IPS-15b (cell line): ENCODE measurements at regions not wholly inside any gene's neighbourhood (a gene's known extent, or its start where the extent isn't known, plus 50 kb on each side); places are given as distances from the start of the nearest gene placed in this dataset.
"Not testable (repeated sequence)": the region's sequence is repeated elsewhere in the genome, so short reads cannot be mapped to it uniquely, and the experiment has no call there.

ENCODE experiments used
- H3K27me3 ChIP-seq: one replicate; pipeline ENCODE4 v1.6.1; 2013; ENCODE audit warnings: low read length; ENCODE audit not compliant: control insufficient read depth, insufficient read depth
- H3K36me3 ChIP-seq: one replicate; pipeline ENCODE4 v1.6.1; 2013; ENCODE audit warnings: low read length; ENCODE audit not compliant: control insufficient read depth, insufficient read depth
- H3K4me1 ChIP-seq: one replicate; pipeline ENCODE4 v1.6.1; 2013; ENCODE audit warnings: mild to moderate bottlenecking, low read length; ENCODE audit not compliant: control insufficient read depth, insufficient read depth
- H3K4me3 ChIP-seq: one replicate; pipeline ENCODE4 v1.5.1; 2013; ENCODE audit warnings: low read depth, low read length
- H3K9ac ChIP-seq: one replicate; pipeline ENCODE4 v1.6.1; 2013; ENCODE audit warnings: low read depth, mild to moderate bottlenecking, low read length
- H3K9me3 ChIP-seq: one replicate; pipeline ENCODE4 v1.6.1; 2013; ENCODE audit warnings: mild to moderate bottlenecking, low read length; ENCODE audit not compliant: control insufficient read depth, insufficient read depth

- Histone ChIP-seq H3K27me3 (no peaks in the 10 kb centered on the region), H3K4me3 (no peak overlapping the region), H3K9me3 (no peaks in the 10 kb centered on the region), H3K4me1 (no peaks in the 10 kb centered on the region), H3K36me3 (no peaks in the 10 kb centered on the region), H3K9ac (no peak overlapping the region)
Measured at GRCh38 chr9:26125693-26126092, 447.4 kb upstream of the TUSC1 start.

DNA sequence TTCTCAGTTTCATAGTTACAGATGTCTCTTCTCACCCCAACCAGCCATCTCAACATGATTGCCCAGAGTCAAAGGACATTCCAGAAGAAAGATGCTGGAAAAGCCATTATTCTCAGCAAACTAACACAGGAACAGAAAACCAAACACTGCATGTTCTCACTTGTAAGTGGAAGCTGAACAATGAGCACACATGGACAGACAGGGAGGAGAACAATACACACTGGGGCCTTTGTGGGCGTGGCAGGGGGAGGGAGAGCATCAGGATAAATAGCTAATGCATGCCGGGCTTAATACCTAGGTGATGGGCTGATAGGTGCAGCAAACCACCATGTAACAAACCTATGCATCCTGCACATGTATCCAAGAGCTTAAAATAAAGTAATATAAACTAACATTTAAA, 437.8 kb upstream of the TUSC1 start:
- not testable (repeated sequence) for H3K4me3 ChIP-seq, H3K9me3 ChIP-seq, H3K27me3 ChIP-seq, H3K4me1 ChIP-seq, H3K36me3 ChIP-seq, H3K9ac ChIP-seq

GRCh38 chr9:26112724-26113123, 434.5 kb upstream of the TUSC1 start:
- no peaks in the 10 kb centered on the region for H3K36me3 ChIP-seq
- H3K4me1 ChIP-seq: no peaks in the 10 kb centered on the region
- no peaks in the 10 kb centered on the region for H3K27me3 ChIP-seq
- no peaks in the 10 kb centered on the region for H3K9me3 ChIP-seq
- no peak overlapping the region for H3K9ac ChIP-seq
- no peak overlapping the region for H3K4me3 ChIP-seq

GRCh38 chr9:26086396-26086795, 408.2 kb upstream of the TUSC1 start:
- Histone ChIP-seq H3K4me3 (no peak overlapping the region), H3K27me3 (no peaks in the 10 kb centered on the region), H3K36me3 (no peaks in the 10 kb centered on the region), H3K4me1 (no peaks in the 10 kb centered on the region), H3K9ac (no peak overlapping the region), H3K9me3 (no peaks in the 10 kb centered on the region)

GRCh38 chr9:26081847-26082246, 403.6 kb upstream of the TUSC1 start:
- Histone ChIP-seq H3K27me3 (no peaks in the 10 kb centered on the region), H3K9me3 (no peaks in the 10 kb centered on the region), H3K4me3 (no peak overlapping the region), H3K4me1 (no peaks in the 10 kb centered on the region), H3K9ac (no peak overlapping the region), H3K36me3 (no peaks in the 10 kb centered on the region)

- H3K4me1 ChIP-seq: no peaks in the 10 kb centered on the region
- no peaks in the 10 kb centered on the region for H3K36me3 ChIP-seq
- no peak overlapping the region for H3K4me3 ChIP-seq
- no peaks in the 10 kb centered on the region for H3K27me3 ChIP-seq
- H3K9ac ChIP-seq: no peak overlapping the region
- no peaks in the 10 kb centered on the region for H3K9me3 ChIP-seq
Measured at GRCh38 chr9:26078706-26079105, 400.5 kb upstream of the TUSC1 start.

DNA sequence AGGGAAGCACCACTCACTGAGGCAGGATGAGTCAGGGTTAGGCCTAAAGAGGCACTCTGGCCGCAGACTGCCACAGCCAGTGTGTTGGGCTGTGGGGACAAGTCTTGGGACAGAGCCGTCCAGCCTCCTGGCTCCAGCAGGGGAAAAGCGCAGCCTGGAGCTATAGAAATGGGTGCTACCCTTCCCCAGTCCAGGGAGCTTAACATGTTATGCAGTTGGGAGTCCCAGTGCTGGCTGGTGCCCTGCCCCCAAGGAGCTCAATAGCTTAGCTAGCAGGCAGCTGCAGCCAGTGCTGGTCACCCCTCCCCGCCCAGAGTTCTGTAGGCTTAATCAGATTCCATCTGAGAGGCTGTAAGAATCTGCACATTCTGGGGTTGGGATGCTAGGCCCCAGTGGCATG, 399.6 kb upstream of the TUSC1 start:
- Histone ChIP-seq H3K9me3 (no peaks in the 10 kb centered on the region), H3K27me3 (no peaks in the 10 kb centered on the region), H3K9ac (no peak overlapping the region), H3K4me3 (no peak overlapping the region), H3K4me1 (no peaks in the 10 kb centered on the region), H3K36me3 (no peaks in the 10 kb centered on the region)

GRCh38 chr9:26067608-26068007, 389.4 kb upstream of the TUSC1 start:
- Histone ChIP-seq H3K27me3 (no peaks in the 10 kb centered on the region), H3K36me3 (no peaks in the 10 kb centered on the region), H3K9ac (no peak overlapping the region), H3K4me3 (no peak overlapping the region), H3K4me1 (no peaks in the 10 kb centered on the region), H3K9me3 (no peaks in the 10 kb centered on the region)

DNA sequence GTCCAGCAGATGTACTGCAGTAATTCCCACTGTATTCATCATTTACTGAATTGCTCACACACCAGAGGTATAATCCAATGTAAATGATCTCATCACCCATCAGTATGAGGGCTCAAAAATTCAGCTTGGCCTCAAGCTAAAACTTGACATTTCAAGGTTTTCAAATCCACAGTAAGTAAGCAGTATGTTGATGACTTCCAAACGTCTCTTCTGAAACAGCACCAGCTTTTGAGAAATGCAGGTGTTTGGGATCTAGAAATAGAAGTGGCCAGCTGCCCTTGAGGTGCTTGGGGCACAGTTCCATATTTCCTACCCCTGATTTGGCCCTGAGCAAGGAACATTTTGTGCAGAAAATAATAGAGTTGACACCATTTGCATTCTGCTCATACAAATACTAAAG, 388.0 kb upstream of the TUSC1 start:
- Histone ChIP-seq H3K36me3 (no peaks in the 10 kb centered on the region), H3K9me3 (no peaks in the 10 kb centered on the region), H3K4me3 (no peak overlapping the region), H3K9ac (no peak overlapping the region), H3K4me1 (no peaks in the 10 kb centered on the region), H3K27me3 (no peaks in the 10 kb centered on the region)

DNA sequence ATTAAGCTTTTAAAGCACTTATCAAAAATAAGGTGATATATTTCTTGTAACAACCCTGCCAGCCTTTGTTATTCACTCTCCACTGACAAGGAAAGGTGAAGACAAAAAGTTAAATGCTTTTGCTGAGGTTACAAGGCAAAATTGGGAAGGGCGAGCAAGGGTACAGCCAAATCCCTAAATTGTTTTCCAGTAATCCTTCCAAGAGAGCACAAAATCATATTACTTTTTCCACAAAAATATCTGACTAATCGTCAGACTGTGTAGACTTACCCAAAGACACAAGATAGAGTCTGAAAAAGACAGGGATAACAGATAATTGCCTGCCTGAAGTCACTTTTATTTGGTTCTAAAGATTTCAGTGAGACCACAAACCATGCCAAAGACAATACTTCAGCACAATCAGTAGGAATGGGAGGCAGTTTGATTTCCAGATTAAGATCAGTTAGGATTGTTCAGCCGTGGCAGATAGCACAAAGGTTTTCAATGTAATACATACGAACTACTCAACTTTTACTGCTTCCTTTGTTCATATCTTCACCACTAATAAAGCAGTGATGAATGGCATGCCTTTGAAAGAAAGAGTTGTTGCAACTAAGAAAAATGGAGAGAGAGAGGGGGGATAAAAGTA, 383.8 kb upstream of the TUSC1 start:
- Histone ChIP-seq H3K4me3 (no peak overlapping the region), H3K27me3 (no peaks in the 10 kb centered on the region), H3K9ac (no peak overlapping the region), H3K36me3 (no peaks in the 10 kb centered on the region), H3K9me3 (no peaks in the 10 kb centered on the region), H3K4me1 (no peaks in the 10 kb centered on the region)

- no peaks in the 10 kb centered on the region for H3K27me3 ChIP-seq
- no peaks in the 10 kb centered on the region for H3K36me3 ChIP-seq
- no peak overlapping the region for H3K9ac ChIP-seq
- no peak overlapping the region for H3K4me3 ChIP-seq
- no peaks in the 10 kb centered on the region for H3K9me3 ChIP-seq
- no peaks in the 10 kb centered on the region for H3K4me1 ChIP-seq
Measured at GRCh38 chr9:26058111-26058895, 380.1 kb upstream of the TUSC1 start.

- Histone ChIP-seq H3K9me3 (no peaks in the 10 kb centered on the region), H3K4me1 (no peaks in the 10 kb centered on the region), H3K36me3 (no peaks in the 10 kb centered on the region), H3K27me3 (no peaks in the 10 kb centered on the region), H3K9ac (no peak overlapping the region), H3K4me3 (no peak overlapping the region)
Measured at GRCh38 chr9:26057050-26057449, 378.8 kb upstream of the TUSC1 start.
